ENCODE measurements at regions not wholly inside any gene's neighbourhood (a gene's known extent, or its start where the extent isn't known, plus 50 kb on each side); places are given as distances from the start of the nearest gene placed in this dataset.
"Not testable (repeated sequence)": the region's sequence is repeated elsewhere in the genome, so short reads cannot be mapped to it uniquely, and the experiment has no call there.

DNA sequence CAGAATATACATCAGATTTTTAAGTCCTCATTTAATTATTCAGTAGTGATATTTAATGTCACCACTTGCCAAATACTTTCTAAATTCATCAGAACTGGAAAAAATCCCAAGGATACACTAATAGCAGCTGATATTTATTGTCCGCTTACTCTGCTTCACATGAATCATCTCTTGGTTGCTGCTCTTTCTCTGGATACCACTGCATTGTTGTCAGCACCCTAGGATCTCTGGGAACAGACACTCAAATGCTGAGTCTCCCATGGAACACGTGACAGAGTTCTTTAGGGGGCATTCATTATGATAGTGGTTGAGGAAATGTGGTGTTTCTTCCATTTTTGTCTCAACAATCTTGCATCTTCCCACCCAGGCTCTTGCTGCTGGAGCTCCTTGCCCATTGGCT, 318.0 kb downstream of the RFPL4B start:
- no peak for DNase-seq

DNA sequence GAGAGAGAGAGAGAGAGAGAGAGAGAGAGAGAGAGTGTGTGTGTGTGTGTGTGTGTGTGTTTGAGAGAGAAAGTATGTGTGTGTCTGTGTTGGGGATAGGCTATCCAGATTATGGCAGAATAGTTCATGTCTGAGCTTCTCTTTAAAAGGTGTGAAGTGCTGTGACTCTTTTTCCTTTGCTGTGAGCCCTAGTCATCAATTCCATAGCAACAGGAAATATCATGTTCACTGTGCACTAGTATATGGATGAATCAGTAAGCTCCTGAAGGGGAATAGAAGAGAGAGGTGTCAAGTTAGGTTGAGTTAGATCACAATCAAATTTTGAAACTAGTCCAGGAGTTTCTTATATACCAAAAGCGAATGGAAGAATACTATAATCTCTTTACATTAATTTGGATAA, 318.7 kb downstream of the RFPL4B start:
- DNase-seq = no peak

- no peak for DNase-seq
Observed at GRCh38 chr6:112667427-112667826, 320.3 kb downstream of the RFPL4B start.

DNA sequence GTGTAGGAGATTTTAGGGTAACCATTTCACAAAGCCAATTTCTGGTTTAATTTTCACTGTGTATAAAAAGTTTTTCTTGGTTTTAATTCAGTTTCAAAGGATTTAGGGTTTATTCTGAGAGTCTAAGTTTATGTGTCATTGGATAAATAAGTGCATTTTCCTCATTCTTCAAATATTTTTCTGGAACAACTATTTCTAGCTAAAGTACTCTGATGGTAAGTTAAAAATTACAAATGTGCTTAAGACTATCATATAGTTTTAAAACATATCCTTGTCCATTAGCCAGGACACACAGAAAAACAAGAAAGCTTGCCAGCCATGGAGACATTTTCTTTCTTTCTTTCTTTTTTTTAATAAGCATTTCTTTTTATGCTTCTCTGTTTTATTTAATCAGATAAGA, 333.0 kb downstream of the RFPL4B start:
- DNase-seq = no peak

DNA sequence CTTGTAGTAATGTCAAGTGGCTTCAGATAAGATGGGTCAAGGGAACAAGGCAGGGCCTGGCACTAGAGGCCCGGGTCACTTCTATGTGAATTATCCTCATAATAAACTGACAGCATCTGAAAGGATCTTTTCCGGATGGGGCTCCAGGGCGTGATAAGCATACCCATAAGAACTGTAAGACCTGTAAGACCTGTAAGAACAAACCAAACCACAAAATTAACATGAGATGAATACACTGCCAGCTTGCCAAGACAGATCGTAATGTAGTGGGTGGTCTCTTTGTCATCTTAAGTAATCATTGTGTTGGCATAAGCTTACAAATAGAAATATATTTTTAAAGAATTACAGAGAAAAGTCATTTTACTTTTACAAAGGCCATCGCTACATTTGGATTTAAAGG, 334.9 kb downstream of the RFPL4B start:
- DNase-seq = no peak

DNA sequence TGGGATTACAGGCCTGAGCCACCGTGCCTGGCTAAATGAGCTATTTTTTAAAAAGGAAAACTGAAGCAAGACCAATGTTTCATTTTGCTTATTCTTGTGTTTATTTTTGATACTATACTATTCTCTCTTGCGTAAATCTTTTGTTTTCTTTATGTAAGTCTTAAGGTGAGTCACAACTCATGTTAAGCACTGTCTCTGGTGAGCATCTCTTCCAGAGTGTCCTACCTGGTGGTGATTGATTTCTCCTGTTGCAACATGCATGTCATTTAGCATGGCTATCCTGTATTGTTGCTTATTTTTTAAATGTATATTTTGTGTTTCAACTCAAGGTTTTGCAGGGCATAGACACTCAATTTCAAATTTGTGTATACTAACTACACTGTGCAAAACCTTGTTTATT, 336.0 kb downstream of the RFPL4B start:
- no peak for DNase-seq

DNA sequence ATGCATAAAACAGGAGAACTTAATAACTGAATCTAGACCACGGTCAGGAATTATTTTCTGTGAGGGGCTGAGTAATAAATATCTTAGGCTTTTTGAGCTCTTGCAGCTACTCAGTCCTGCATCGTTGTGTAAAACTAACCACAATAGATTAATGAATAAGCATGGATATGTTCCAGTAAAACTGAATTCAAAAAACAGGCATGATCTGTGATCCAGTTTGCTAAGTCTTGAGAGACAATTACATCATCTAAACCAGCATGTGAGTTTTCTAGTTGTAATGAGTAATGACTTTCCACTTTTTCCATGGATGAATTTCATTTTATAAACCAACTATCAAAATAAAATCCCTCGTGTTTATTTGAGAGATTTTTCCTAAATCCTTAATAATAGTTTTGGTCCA, 336.8 kb downstream of the RFPL4B start:
- no peak for DNase-seq

DNA sequence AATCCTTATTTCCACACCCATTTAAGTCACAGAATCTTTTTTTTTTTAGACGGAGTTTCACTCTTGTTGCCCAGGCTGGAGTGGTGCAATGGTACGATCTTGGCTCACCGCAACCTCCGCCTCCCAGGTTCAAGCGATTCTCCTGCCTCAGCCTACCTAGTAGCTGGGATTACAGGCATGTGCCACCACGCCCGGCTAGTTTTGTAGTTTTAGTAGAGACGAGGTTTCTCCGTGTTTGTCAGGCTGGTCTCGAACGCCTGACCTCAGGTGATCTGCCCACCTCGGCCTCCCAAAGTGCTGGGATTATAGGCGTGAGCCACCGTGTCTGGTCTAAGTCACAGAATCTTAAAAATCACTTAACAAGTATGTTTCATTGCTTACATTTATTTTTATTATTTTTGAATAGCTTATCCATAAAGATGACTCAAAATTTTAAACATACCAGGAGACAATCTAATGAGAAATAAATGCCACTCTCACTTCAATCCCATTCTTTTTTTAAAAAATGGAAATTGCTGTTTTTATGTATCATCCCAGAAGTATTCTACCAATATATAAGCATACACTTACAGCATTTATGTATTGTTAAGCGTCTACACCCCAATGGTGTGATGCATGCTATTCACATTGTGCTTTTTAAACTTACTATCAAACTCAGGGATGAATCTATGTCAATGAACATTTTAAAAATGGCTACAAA, 338.5 kb downstream of the RFPL4B start:
- not testable (repeated sequence) for DNase-seq

GRCh38 chr6:112688487-112689165, 341.5 kb downstream of the RFPL4B start:
- DNase-seq = not testable (repeated sequence)

DNA sequence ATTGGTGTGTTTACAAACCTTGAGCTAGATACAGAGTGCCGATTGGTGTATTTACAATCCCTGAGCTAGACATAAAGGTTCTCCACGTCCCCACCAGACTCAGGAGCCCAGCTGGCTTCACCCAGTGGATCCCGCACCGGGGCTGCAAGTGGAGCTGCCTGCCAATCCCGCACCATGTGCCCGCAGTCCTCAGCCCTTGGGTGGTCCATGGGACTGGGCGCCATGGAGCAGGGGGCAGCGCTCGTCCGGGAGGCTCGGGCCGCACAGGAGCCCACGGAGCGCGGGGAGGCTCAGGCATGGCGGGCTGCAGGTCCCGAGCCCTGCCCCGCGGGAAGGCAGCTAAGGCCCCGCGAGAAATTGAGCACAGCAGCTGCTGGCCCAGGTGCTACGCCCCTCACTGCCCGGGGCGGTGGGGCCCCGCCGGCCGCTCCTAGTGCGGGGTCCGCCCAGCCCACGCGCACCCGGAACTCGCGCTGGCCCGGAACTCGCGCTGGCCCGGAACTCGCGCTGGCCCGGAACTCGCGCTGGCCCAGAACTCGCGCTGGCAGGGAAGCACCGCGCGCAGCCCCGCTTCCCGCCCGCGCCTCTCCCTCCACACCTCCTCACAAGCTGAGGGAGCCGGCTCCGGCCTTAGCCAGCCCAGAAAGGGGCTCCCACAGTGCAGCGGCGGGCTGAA, 342.2 kb downstream of the RFPL4B start:
- DNase-seq = not testable (repeated sequence)

DNA sequence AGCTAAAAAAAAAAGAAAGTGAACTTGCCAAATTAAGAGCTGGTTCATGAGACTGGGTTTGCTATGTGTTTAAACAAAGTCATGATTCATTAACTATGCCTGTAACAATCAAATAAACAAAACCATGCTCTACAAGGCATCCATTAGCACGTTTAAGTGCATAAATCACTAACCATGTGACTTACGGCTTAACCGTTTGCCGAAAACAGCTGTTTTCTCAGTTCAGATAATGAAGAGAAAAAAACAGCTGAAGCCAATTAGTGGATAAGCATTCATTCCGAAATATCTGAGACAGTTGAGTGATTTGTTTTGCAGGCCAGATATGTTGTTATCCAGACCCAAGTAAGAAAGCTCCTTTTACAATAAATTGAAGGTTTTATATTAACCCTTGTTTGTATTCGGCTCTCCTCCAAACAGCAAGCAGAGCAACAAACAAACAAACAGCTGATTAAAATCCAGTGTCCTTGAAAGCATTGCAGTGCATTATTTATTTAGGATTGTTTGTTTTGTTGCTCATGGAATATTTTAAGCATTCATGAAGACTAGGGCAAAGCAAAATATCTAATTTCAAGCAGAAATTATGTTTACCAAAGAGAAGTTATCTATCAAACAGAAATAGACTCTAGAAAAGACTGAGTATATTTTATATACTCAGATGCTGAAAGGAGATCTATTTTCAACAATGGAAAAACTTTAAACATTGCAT, 343.5 kb downstream of the RFPL4B start:
- no peak for DNase-seq

DNA sequence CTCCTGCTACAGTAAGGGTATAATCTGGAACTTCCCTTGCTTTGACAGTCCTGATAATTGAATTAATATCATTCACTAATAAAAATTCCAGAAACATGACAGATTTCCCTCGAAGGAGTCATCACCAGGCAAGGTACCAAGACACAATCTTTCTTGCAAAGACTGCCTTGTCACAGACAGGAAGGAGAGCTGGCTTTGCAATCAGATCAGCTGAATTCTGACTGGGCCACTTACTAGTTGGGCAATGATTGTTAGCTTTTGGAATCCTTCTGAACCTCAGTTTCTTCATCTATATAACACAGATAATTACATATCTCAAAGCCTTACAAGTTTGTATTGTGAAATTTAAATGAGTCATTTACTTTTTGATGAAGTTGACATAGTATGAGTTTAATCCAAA, 344.2 kb downstream of the RFPL4B start:
- DNase-seq = no peak

DNA sequence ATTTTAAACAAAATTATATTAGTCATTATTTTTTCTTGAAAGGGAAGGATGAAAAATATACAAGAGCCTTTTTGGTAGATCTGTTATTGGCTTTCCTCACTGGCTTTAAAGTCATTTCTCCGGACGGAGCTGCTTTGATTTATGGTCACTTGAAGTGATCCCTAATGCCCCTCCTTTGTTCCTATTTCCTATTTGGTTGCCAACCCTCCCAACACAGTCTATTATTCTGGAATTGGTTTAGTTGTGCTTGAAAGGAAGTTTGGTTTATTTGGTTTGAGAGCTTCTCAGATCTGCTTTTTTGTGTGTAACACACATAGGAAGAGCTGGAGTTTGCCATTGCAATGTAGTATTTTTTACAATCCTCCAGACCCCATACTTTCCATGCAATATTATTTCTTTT, 347.9 kb downstream of the RFPL4B start:
- DNase-seq = no peak

DNA sequence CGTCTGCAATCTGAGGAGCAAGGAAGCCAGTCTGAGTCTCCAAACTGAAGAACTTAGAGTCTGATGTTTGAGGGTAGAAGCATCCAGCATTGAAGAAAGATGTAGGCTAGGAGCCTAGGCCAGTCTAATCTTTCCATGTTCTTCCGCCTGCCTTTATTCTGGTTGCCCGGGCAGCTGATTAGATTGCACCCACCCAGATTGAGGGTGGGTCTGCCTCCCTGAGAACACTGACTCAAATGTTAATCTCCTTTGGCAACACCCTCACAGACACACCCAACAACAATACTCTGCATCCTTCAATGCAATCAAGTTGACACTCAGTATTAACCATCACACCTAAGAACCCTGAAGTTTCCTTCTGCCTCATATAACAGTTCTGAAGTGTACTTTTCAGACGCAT, 350.1 kb downstream of the RFPL4B start:
- no peak for DNase-seq

DNA sequence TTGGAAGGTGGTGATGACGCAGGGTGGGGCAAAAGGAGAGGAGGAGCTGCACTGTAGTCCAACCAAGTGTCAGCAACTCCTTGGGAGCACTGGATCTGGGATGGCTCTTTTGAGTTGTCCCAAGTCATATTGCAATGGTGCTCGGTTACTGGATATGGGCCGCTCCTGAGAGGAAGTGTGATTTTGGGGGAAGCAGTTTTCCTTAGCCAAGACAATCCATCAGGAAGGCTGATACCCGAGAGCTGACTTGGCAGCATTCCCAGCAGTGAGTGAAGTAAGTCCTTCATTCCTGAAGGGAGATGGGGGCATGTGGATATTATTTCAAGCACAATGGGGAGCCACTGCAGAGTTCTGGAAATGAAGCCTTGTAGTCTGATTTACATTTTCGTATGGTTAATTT, 354.1 kb downstream of the RFPL4B start:
- no peak for DNase-seq

DNA sequence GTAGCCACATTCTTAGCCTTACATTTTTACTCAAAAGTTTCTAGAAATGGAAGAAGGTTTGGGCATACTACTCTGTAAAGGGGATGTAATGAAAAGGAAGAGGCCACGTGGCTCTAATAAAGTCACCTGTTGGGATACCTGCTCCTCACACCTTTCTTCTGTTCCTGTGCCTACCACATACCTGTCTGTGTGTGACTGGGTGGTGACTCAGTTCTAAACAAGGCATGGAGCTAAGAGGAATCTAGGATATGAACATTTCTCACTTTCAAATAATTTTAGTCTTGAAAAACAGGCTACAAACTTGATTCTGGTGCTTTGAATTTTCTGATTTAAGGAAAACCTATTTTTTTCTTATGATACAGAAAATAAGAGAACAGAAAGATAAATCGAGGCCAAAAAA, 363.6 kb downstream of the RFPL4B start:
- no peak for DNase-seq

DNA sequence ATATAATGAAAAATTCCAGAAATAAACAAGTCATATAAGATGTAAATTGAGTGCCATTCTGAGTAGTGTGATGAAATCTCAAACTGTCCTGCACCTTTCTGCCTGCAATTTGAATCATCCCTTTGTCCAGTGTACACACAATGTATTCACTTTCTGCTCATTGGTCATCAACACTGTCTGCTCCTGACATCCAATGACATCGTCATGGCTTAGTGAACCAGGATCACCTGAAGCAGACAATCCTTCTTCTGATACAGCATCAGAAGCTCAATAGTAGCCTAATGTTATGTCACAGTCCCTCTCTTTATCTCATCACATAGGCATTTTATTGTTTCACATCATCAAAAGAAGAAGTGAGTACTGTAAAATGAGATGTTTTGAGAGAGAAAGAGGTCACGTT, 366.3 kb downstream of the RFPL4B start:
- no peak for DNase-seq

DNA sequence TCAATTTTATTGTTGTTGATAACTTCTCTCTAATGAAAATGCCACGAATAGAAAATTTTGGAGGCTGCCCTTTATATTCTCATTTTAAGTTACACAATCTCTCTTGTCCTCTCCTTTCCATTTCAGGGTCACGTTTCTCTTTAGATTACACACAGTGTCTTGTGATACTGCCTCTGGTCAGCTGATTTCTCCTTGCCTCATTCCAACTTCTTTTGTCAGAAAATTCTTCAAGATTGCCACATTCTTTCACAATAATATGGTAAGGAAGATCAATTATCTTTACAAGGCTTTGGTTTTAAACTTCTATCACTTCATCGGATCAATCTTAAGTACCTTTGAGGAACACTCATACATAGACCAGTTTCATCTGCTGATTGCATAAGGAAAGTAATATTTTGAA, 370.3 kb downstream of the RFPL4B start:
- DNase-seq = peak; percentile 3 to 12

DNA sequence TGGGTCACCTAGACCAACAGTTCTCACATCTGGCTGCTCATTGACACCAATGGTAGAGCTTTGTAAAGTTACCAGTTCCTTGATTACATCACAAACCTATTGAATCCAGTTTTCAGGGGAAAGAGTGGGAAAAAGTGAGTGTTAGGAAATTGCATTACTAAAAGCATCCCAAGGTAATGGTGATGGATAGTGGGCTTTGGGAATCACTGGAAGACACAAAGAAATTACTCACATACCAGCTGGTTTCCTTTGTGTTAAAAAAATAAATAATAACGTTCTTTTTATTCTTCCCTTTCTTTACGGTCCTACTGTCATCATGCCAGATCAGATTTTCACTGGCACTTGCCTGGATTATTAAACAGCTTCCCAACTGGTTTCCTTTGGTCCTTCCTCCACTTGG, 370.7 kb downstream of the RFPL4B start:
- DNase-seq = no peak

DNA sequence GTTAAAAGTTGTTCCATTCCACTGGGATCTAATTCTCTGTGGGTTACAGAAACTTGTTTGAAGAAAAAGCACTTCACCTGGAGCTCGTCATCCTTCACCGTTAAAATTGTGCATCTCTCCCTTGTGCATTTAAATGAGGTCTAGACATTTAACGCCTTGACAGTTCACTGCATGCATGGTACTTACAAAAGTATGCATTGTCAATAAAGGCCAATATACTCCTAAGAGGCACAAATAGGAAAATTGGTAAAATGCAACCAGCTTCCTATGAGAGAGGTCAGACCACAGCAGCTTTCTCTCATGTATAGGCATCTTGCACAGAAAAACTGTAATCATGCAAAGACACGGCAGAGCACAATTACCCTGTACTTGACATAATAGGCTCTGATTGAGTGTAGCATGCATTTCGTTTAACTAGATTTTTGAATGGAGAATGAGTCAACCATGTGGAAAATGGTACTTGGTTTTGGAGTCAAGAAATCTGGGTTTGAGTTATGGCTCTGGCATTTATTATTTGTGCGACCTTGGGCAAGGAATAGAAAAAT, 378.5 kb downstream of the RFPL4B start:
- DNase-seq = no peak

DNA sequence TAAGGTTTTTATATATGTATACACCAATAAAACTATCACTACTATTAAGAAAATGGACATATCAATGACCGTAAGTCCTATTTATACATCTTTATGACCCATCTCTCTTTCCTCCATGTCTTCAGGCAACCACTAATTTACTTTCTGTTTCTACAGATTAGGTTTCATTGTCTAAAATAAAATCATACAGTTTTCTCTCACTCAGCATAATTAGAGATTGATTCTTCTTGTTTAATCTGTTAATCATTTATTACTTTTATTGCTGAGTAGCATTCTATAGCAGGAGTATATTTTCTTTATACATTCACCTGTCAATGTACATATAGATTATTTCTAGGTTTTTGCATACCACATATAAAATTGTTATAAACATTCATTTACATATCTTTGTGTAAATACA, 388.0 kb downstream of the RFPL4B start:
- no peak for DNase-seq

DNA sequence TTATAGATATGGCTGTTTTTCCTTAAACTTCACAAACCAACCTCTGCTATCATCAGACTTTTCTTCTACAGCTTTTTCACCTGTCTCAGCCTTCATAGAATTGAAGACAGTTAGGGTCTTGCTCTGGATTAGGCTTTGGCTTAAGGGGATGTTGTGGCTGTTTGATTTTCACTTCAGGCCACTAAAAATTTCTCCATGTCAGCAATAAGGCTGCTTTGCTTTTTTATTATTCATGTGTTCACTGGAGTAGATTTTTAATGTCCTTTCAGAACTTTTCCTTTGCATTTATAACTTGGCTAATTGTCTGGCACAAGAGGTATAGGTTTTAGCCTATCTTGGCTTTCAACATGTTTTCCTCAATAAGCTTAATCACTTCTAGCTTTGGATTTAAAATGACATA, 392.6 kb downstream of the RFPL4B start:
- no peak for DNase-seq

GRCh38 chr6:112743323-112743722, 396.2 kb downstream of the RFPL4B start:
- no peak for DNase-seq

All from inflammatory macrophage (primary cell).